PFSK-1 (cell line): ENCODE measurements at regions not wholly inside any gene's neighbourhood (a gene's known extent, or its start where the extent isn't known, plus 50 kb on each side); places are given as distances from the start of the nearest gene placed in this dataset.

Source experiments
- FOXP2 ChIP-seq: optimal IDR thresholded peaks from 2 replicates; pipeline ENCODE3; 2011; ENCODE audit warnings: borderline replicate concordance, control low read depth, inconsistent platforms; ENCODE audit not compliant: insufficient read depth; ENCODE audit errors: extremely low read length, extremely low read depth
- POLR2AphosphoS5 ChIP-seq: IDR thresholded peaks from 2 replicates; pipeline ENCODE4 v1.6.1; 2012; ENCODE audit warnings: low read depth, mild to moderate bottlenecking, control low read depth, low read length, moderate library complexity
- REST ChIP-seq, 2 experiments: IDR thresholded peaks; 2 replicates each; pipeline versions ENCODE4 v1.6.1 to v1.8.0; 2011 to 2012; ENCODE audit warnings: low read depth in 2 of 2, low read length in 2 of 2, control low read depth in 1 of 2, inconsistent platforms in 1 of 2, mild to moderate bottlenecking in 1 of 2, moderate library complexity in 1 of 2; ENCODE audit not compliant: insufficient read depth in 1 of 2
- SIN3A ChIP-seq: IDR thresholded peaks from 2 replicates; pipeline ENCODE4 v1.6.1; 2012; ENCODE audit warnings: mild to moderate bottlenecking, low read length, moderate library complexity, borderline replicate concordance; ENCODE audit not compliant: insufficient read depth
- TAF1 ChIP-seq: IDR thresholded peaks from 2 replicates; pipeline ENCODE4 v1.6.1; 2012; ENCODE audit warnings: low read length, control low read depth, borderline replicate concordance; ENCODE audit not compliant: insufficient read depth

- TF ChIP-seq REST (IDR thresholded peaks at IDR 0.05; ENCODE audit: insufficient read depth in 1 of 2, low read depth in 2 of 2, low read length in 2 of 2) (no peak), TAF1 (no peak), POLR2AphosphoS5 (no peak), FOXP2 (no peak), SIN3A (no peak)
Measured at GRCh38 chr15:38853608-38854007, 289.0 kb upstream of the RASGRP1 start.
